Esophagus muscularis mucosa (tissue), 4 donors: ENCODE measurements at regions not wholly inside any gene's neighbourhood (a gene's known extent, or its start where the extent isn't known, plus 50 kb on each side); places are given as distances from the start of the nearest gene placed in this dataset.
"Not testable (repeated sequence)": the region's sequence is repeated elsewhere in the genome, so short reads cannot be mapped to it uniquely, and the experiment has no call there.

Source experiments
- EP300 ChIP-seq: sonication (generic); formaldehyde crosslinking; IDR thresholded peaks from one replicate; pipeline ENCODE4 v1.6.1; 2017; ENCODE audit warnings: antibody characterized with exemption
- POLR2A ChIP-seq: fragments of 450-650 bp; IDR thresholded peaks from one replicate; pipeline ENCODE4 v1.6.1; 2017; ENCODE audit warnings: antibody characterized with exemption, moderate library complexity, mild to moderate bottlenecking, low read depth
- POLR2AphosphoS5 ChIP-seq, 2 donors: sonication (generic); formaldehyde crosslinking; IDR thresholded peaks; one replicate each; pipeline ENCODE4 v1.6.1; 2017; ENCODE audit warnings: antibody characterized with exemption in 2 of 2
- TF ChIP-seq, protein P1 (sequence below), 3 experiments: fragments of 200-600 bp in 2 of 3; fragments of 450-650 bp in 1 of 3; sonication (generic) in 2 of 3; IDR thresholded peaks; one replicate each; pipeline ENCODE4 v1.5.1; 2017 to 2019; ENCODE audit warnings: antibody characterized with exemption in 3 of 3, mild to moderate bottlenecking in 2 of 3, moderate library complexity in 1 of 3

DNA sequence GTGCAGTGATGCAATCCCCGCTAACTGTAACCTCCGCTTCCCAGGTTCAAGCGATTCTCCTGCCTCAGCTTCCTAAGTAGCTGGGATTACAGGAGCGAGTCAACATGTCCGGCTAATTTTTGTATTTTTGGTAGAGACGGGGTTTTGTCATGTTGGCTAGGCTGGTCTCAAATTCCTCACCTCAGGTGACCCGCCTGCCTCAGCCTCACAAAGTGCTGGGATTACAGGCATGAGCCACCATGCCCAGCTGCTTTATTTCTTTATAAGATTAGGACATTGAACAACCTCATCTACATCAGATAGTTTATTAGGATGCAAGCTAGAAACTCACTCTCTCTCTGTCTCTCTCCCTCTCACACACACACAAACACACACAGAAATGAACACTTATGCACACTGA lies 1102.5 kb downstream of the TAF11L14 start:
- TF ChIP-seq, protein P1, sequence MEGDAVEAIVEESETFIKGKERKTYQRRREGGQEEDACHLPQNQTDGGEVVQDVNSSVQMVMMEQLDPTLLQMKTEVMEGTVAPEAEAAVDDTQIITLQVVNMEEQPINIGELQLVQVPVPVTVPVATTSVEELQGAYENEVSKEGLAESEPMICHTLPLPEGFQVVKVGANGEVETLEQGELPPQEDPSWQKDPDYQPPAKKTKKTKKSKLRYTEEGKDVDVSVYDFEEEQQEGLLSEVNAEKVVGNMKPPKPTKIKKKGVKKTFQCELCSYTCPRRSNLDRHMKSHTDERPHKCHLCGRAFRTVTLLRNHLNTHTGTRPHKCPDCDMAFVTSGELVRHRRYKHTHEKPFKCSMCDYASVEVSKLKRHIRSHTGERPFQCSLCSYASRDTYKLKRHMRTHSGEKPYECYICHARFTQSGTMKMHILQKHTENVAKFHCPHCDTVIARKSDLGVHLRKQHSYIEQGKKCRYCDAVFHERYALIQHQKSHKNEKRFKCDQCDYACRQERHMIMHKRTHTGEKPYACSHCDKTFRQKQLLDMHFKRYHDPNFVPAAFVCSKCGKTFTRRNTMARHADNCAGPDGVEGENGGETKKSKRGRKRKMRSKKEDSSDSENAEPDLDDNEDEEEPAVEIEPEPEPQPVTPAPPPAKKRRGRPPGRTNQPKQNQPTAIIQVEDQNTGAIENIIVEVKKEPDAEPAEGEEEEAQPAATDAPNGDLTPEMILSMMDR (IDR thresholded peaks at IDR 0.05), result not testable (repeated sequence)
- TF ChIP-seq POLR2A; EP300; POLR2AphosphoS5 (IDR thresholded peaks at IDR 0.05): not testable (repeated sequence)
